Ureter (tissue), 1 donor: ENCODE measurements at regions not wholly inside any gene's neighbourhood (a gene's known extent, or its start where the extent isn't known, plus 50 kb on each side); places are given as distances from the start of the nearest gene placed in this dataset.

Experiments
- DNase-seq: peaks from one replicate; pipeline ENCODE4 v3.0.0-alpha.2; 2020; ENCODE audit warnings: low spot score
- donor health status: DM: yes; HTN: yes; CAD: no.

- no peak for DNase-seq
These were observed 298.4 kb downstream of the SMARCA2 start for GRCh38 chr9:2313512-2313911.

GRCh38 chr9:2317591-2317990 lies 302.4 kb downstream of the SMARCA2 start:
- no peak for DNase-seq

GRCh38 chr9:2319421-2319820 lies 302.2 kb upstream of the VLDLR start:
- DNase-seq: no peak

GRCh38 chr9:2320114-2320513 lies 301.5 kb upstream of the VLDLR start:
- no peak for DNase-seq

- no peak for DNase-seq
These were observed 301.0 kb upstream of the VLDLR start for GRCh38 chr9:2320632-2321031.

- no peak for DNase-seq
These were observed 300.0 kb upstream of the VLDLR start for GRCh38 chr9:2321523-2322148.

- no peak for DNase-seq
These were observed 296.8 kb upstream of the VLDLR start for GRCh38 chr9:2324742-2325141.

GRCh38 chr9:2332663-2333062 lies 288.9 kb upstream of the VLDLR start:
- DNase-seq: no peak

- DNase-seq: no peak
These were observed 286.3 kb upstream of the VLDLR start for GRCh38 chr9:2335260-2335659.

- DNase-seq: no peak
These were observed 285.5 kb upstream of the VLDLR start for GRCh38 chr9:2336055-2336454.

GRCh38 chr9:2337131-2337530 lies 284.5 kb upstream of the VLDLR start:
- DNase-seq: no peak

GRCh38 chr9:2337627-2338026 lies 284.0 kb upstream of the VLDLR start:
- DNase-seq: no peak

GRCh38 chr9:2338777-2339365 lies 282.7 kb upstream of the VLDLR start:
- DNase-seq: no peak

GRCh38 chr9:2339416-2339815 lies 282.2 kb upstream of the VLDLR start:
- DNase-seq: no peak

GRCh38 chr9:2340046-2340760 lies 281.4 kb upstream of the VLDLR start:
- no peak for DNase-seq

GRCh38 chr9:2341126-2341525 lies 280.5 kb upstream of the VLDLR start:
- DNase-seq: no peak

GRCh38 chr9:2341956-2342355 lies 279.6 kb upstream of the VLDLR start:
- DNase-seq: no peak

GRCh38 chr9:2343756-2344155 lies 277.8 kb upstream of the VLDLR start:
- DNase-seq: no peak

- DNase-seq: no peak
These were observed 277.2 kb upstream of the VLDLR start for GRCh38 chr9:2344436-2344835.

- no peak for DNase-seq
These were observed 276.6 kb upstream of the VLDLR start for GRCh38 chr9:2345013-2345412.

- DNase-seq: no peak
These were observed 275.2 kb upstream of the VLDLR start for GRCh38 chr9:2346277-2346913.

- DNase-seq: no peak
These were observed 270.3 kb upstream of the VLDLR start for GRCh38 chr9:2351324-2351723.

GRCh38 chr9:2354216-2354615 lies 267.4 kb upstream of the VLDLR start:
- no peak for DNase-seq
